WERI-Rb-1 (cell line): ENCODE measurements at regions not wholly inside any gene's neighbourhood (a gene's known extent, or its start where the extent isn't known, plus 50 kb on each side); places are given as distances from the start of the nearest gene placed in this dataset.

Source experiments
- DNase-seq: peaks from one replicate; pipeline ENCODE4 v3.0.0-alpha.2; 2020
- H3K27ac ChIP-seq: fragments of 250-450 bp; sonication (Bioruptor Pico); 2 replicates; pipeline ENCODE4 v1.5.1; 2020; ENCODE audit warnings: mild to moderate bottlenecking, moderate library complexity
- H3K27me3 ChIP-seq: fragments of 250-450 bp; sonication (Bioruptor Pico); 2 replicates; pipeline ENCODE4 v1.5.1; 2021; ENCODE audit warnings: mild to moderate bottlenecking, low read depth, moderate library complexity; ENCODE audit not compliant: insufficient read depth, severe bottlenecking
- H3K36me3 ChIP-seq: fragments of 250-450 bp; sonication (Bioruptor Pico); 2 replicates; pipeline ENCODE4 v1.5.1; 2020; ENCODE audit warnings: mild to moderate bottlenecking, moderate library complexity
- H3K4me3 ChIP-seq: 2 replicates; pipeline ENCODE4 v1.5.1; 2011; ENCODE audit warnings: low read depth, mild to moderate bottlenecking, control low read depth, low read length
- H3K9me3 ChIP-seq: fragments of 250-450 bp; sonication (Bioruptor Pico); 2 replicates; pipeline ENCODE4 v1.5.1; 2021; ENCODE audit warnings: mild to moderate bottlenecking, moderate library complexity; ENCODE audit not compliant: severe bottlenecking
- TF ChIP-seq, protein P1 (sequence below): IDR thresholded peaks from 2 replicates; pipeline ENCODE4 v1.5.1; 2011; ENCODE audit warnings: low read depth, mild to moderate bottlenecking, control low read depth, inconsistent platforms, low read length

DNA sequence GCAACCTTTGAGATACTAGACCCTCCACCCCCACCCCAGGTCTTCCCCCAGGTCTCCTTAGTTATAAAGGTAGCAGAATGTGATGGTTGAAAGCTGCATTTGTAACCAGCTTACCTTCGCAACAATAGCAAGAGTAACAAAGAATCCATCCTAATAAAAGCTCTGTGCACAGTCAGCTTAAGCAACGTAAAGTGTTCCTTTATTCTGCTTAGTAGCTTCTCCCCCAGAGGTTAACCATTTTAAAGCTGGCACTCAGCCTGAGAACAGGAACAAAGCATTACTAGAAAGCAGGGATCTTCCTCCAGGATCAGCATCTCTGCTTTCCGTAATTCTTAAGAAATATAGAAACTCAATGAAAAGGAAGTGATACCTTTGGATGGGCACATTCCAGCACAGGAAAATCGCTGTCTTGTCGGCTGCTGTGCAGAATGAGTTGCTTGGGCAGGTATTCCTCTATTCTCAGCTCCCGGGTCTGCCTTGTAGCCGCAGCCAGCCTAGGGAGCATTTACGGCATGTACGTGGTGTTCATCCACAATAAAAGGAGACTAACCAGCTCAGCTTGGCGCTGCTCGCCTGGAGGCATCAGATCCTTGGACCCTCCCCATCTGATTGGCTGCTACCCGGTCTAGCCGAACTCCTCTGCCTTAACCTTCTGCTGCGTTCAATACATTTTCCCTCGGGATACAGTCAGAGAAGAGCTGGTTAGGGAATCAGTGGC is 113.0 kb upstream of the TLR3 start:
- TF ChIP-seq, protein P1, sequence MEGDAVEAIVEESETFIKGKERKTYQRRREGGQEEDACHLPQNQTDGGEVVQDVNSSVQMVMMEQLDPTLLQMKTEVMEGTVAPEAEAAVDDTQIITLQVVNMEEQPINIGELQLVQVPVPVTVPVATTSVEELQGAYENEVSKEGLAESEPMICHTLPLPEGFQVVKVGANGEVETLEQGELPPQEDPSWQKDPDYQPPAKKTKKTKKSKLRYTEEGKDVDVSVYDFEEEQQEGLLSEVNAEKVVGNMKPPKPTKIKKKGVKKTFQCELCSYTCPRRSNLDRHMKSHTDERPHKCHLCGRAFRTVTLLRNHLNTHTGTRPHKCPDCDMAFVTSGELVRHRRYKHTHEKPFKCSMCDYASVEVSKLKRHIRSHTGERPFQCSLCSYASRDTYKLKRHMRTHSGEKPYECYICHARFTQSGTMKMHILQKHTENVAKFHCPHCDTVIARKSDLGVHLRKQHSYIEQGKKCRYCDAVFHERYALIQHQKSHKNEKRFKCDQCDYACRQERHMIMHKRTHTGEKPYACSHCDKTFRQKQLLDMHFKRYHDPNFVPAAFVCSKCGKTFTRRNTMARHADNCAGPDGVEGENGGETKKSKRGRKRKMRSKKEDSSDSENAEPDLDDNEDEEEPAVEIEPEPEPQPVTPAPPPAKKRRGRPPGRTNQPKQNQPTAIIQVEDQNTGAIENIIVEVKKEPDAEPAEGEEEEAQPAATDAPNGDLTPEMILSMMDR, result no peak
- no peak for DNase-seq
- Histone ChIP-seq H3K27ac (no peak overlapping the region), H3K9me3 (no peaks in the 10 kb centered on the region), H3K27me3 (no peaks in the 10 kb centered on the region), H3K4me3 (no peak overlapping the region), H3K36me3 (no peaks in the 10 kb centered on the region)

DNA sequence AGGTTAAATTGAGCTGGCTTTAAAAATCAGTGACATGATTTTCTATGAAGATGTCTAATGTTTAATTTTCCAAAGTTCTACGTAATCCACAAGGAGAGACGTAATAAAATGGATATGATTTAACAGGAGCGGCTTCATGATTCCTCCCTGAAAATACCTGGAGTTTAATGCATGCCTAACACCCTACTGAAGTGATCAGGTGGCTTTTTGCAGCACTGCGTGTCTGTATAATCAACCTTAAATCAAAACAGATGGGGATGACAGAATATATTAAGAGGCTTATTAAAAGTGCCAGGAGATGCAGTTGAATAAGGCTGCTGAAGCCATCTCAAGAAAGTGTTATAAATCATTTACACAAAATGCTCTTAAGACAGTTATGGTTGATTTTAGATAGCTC is 112.4 kb upstream of the TLR3 start:
- Histone ChIP-seq H3K36me3 (no peaks in the 10 kb centered on the region), H3K9me3 (no peaks in the 10 kb centered on the region), H3K27me3 (no peaks in the 10 kb centered on the region), H3K4me3 (no peak overlapping the region), H3K27ac (no peak overlapping the region)
- no peak for DNase-seq
- TF ChIP-seq, protein P1, result no peak

DNA sequence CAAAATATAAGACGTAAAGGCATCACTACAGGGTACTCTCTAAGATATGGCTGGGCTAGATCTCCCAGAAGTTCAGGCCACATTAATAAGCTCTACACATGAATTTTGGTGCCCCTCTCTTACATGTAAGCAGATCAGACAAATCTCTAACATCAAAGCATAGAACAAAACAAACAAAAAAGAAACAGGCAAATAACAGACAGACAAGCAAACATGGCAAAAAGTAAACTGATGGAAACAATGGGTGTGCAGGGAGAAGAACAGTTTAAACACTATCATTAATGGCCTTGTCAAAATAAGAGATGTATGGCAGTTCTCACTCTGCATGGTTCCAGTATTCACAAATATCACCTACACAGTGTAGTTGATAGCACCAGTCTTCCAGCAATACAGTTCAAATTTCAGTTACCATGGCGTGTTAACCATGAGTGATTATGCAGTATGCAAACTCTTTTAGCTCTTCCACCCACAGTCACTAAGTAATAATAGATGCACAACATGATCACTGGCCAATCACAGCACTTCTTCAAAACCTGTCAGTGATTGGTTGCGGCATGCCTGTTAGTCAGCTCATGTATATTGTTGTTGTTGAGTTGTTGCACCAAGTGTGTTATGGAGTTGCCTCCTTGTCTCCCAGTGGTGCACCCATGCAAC is 110.7 kb upstream of the TLR3 start:
- Histone ChIP-seq H3K4me3 (no peak overlapping the region), H3K9me3 (no peaks in the 10 kb centered on the region), H3K27ac (no peak overlapping the region), H3K36me3 (no peaks in the 10 kb centered on the region), H3K27me3 (no peaks in the 10 kb centered on the region)
- no peak for DNase-seq
- TF ChIP-seq, protein P1, result no peak

DNA sequence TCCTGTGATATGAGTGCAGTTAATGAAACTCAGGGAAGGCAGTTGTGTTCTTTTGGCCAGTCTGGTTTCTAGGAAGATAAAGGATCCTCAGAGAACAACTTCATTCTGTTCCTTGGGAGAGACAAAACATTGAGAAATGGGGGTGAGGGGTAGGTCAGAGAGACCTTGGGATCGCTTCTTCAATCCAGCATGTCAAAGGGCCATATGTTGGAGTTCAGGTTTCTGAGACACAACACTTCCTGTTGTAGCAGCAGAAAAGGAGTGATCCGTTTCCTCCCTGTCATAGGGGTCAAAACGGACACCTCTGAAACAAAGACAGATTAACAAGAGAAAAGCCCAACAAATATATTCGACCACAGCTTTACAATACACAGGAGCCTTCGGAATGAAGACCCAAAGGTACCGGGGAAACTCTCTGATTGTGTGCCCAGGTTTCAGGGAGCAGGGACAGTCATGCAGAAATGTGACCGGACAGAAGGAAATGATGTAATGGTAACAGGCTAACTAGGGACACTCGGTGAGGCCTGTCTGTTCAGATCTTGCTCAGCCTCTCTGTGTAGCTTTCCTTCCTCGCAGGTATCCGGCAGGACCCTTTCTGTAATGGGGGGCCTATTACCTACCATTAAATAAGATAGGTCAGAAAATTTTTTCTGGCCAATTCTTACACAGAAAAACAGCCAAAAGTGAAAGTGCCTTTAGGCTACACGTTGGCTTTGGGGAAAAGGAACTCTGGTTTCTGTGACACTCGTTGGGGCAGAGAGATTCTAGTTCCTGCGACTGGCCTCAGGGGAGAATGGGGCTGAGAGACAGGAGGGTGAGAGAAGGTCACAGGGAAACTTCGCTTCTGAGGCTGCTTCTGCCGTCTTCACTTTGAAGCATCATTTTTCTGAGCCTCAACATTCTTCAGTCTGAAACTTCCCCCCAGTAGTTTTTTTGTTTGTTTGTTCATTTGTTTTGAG is 103.3 kb upstream of the TLR3 start:
- H3K36me3 ChIP-seq, result no peaks in the 10 kb centered on the region
- H3K4me3 ChIP-seq, result no peak overlapping the region
- H3K27me3 ChIP-seq, result no peaks in the 10 kb centered on the region
- DNase-seq, result no peak
- no peak overlapping the region for H3K27ac ChIP-seq
- TF ChIP-seq, protein P1, result no peak
- peaks cover 6% of the 10 kb centered on the region for H3K9me3 ChIP-seq

- TF ChIP-seq, protein P1, result no peak
- no peak overlapping the region for H3K27ac ChIP-seq
- H3K27me3 ChIP-seq, result no peaks in the 10 kb centered on the region
- no peak overlapping the region for H3K4me3 ChIP-seq
- H3K36me3 ChIP-seq, result no peaks in the 10 kb centered on the region
- DNase-seq, result no peak
- peaks cover 6% of the 10 kb centered on the region for H3K9me3 ChIP-seq
Observed at GRCh38 chr4:185966549-185966948, 102.4 kb upstream of the TLR3 start.
